UCSD-AML1 (cell line): ENCODE measurements at regions not wholly inside any gene's neighbourhood (a gene's known extent, or its start where the extent isn't known, plus 50 kb on each side); places are given as distances from the start of the nearest gene placed in this dataset.

Experiments used
- DNase-seq: peaks from one replicate; lab custom pipeline; 2025; ENCODE audit not compliant: unreplicated experiment; lab: John Stamatoyannopoulos, UW

- DNase-seq = no peak
These were observed 239.5 kb upstream of the POT1 start for GRCh38 chr7:125169088-125169487.

DNA sequence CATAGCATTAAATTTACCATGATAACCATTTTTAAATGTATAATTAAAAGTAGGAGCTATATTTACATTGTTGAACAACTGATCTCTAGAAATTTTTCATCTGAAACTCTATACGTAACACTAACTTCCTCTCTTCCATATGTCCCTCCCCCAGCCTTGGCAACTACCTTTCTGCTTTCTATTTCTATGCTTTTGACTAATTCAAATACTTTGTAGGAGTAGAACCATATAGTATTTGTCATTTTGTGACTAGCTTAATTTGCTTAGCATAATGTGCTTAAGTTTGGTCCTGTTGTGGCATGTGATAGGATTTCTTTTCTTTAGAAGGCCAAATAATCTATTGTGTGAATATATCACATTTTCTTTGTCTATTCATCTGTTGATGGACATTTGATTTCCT lies 225.3 kb upstream of the POT1 start:
- no peak for DNase-seq

- DNase-seq = no peak
These were observed 219.5 kb upstream of the POT1 start for GRCh38 chr7:125149151-125149550.

DNA sequence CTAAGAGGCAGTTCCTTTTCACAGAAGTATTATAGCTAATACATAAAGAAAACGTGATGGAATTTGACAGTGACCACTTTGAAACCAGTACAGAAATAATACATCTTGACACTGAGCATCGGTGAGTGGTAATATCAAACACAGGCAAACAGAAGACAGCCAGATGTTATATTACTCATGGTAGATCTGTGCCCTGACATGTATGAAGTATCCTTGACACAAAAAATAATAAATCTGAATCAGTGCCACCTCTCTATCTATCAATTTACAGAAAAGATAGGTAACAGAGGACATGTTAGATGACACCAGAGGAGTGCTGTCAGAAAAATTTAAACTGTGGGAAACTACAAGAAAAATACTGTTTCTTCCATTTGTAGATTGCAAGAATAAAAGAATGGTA lies 217.4 kb upstream of the POT1 start:
- no peak for DNase-seq

GRCh38 chr7:125136755-125137532 lies 207.3 kb upstream of the POT1 start:
- no peak for DNase-seq

DNA sequence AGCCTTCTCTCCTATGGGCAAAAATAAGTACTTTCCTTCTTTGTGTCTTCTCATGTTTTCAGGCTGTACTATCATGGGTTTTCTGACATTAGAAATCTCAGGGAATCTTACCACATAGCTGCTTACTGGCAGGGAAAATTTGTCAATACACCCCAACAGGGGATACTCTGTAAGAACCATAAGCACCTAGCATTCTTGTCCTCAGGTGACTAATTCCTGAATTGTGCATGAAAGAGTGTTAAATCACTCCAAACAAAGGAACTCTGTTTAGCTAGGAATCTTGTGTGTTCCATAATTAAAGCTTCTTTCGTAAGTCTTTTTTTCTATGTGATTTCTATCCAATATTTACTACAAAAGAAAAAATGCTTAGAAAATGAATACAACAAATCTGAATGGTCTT lies 206.7 kb upstream of the POT1 start:
- no peak for DNase-seq

DNA sequence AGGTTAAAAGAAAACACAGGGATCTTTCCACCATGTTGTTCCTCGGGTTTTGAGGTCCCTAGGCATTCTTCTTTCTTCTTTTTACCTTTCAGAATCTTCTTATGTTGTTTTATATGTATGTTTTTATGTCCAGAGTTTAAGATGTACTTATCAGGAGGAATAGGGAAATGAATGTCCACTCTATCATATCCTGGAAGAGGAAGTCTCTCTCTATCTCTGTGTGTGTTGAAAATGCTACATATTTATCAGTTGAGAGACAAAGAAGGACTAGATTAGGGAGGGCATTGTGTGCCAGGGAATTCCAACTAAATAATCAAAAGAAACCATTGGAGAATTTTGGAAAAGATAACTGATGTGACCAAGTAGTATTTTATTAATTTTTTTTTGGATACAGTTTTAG lies 200.5 kb upstream of the POT1 start:
- no peak for DNase-seq

GRCh38 chr7:125127304-125127703 lies 197.7 kb upstream of the POT1 start:
- DNase-seq = no peak

GRCh38 chr7:125126376-125126775 lies 196.8 kb upstream of the POT1 start:
- no peak for DNase-seq

DNA sequence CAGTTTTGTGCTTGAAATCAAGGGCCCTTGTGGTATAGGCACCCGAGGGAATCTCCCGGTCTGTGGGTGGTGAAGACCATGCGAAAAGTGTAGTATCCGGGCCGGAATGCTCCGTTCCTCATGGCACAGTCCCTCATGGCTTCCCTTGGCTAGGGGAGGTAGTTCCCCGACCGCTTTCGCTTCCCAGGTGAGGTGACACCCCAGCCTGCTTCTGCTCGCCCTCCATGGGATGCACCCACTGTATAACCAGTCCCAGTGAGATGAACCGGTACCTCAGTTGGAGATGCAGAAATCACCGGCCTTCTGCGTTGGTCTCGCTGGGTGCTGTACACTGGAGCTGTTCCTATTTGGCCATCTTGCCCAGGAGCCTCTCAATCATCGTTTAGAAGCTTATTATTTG lies 195.7 kb upstream of the POT1 start:
- DNase-seq = no peak

DNA sequence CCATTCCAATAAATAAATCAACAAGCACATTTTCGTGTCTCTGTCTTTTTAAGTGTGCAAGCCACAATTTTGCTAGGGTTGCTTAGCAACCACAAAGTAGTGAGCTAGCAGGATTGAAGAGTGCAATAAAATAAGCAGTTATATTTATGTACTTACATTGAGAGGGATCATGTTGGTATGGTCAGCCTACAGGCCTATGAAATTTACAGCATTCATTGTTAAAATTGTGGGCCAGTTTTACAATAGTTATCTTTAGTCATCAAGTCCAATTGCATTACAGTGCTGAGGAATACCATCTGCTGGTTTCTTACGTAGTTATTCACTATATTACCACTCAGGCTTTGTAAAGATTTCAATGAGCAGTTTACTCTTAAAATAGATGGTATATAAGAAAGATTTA lies 192.5 kb upstream of the POT1 start:
- no peak for DNase-seq

DNA sequence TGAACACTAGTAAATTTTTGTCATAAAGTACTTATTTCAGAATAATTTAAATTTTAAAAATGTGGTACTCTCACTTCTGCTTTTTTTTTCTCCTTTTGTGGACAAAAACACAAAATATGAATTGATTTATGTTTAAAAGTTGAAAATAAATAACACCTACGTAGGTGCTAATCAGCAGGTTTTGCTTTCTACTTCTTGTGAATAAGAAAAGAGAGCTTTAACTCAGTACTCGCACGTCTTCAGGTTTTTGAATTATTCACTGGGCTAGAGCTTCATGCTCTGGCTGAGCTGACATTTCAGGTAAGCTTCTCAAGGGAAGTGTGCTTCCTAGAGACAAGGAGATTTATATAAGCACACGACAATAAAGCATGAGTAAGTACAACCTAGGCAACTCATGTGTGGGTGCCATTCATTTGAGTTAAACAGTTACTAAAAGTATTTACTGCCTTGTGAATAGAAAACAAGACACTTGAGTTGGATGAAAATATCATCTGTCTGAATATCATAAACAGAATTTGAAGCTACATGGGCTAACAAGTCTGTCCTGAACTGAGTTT lies 190.0 kb upstream of the POT1 start:
- no peak for DNase-seq

GRCh38 chr7:125118444-125118843 lies 188.8 kb upstream of the POT1 start:
- no peak for DNase-seq

- DNase-seq = no peak
These were observed 183.2 kb upstream of the POT1 start for GRCh38 chr7:125112850-125113249.

DNA sequence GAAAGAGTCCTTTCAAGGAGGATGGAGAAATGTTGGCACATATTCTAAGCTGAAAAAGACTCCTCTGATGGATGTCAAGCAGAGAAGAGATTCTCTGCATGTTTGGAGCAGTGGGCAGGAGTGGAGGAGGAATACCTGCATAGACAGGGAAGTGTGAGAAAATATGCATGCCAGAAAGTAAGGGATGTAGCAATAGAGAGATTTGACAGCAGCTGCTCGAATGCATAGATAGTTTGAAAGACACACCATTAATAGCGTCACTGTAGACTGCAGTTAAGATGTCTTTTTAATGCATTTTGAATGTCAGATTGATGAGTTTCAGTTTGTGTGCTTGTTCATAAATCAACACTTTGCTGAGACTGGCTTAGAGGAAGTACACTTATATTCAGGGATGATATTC lies 169.9 kb upstream of the POT1 start:
- no peak for DNase-seq

DNA sequence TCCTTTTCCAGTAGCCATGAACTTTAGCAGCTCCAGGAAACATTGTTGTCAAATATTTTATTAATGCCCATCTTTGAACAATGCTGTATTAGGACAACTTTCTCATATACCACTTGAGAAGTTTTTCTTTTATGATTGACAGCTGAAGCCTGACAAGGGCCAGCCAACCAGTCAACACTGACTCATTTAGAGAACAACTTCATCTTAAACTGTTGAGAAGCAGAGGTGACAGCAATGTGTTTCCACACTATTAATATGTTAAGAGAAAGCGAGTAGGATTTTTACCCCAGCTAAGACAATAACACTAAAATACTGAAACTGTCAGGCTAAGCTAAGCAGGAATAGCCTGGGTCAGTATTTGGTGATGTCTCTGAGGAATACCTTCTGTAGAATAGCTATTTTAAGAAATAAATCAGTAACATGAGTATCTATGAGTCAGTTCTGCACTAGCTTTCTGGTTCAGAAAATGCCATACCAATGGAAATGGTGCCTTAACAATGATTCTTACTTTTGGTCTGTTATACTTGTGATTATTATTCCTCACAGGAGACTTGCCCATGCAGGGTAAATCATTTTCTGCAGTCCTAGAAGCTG lies 168.8 kb upstream of the POT1 start:
- no peak for DNase-seq

- no peak for DNase-seq
These were observed 161.0 kb upstream of the POT1 start for GRCh38 chr7:125090596-125090995.

DNA sequence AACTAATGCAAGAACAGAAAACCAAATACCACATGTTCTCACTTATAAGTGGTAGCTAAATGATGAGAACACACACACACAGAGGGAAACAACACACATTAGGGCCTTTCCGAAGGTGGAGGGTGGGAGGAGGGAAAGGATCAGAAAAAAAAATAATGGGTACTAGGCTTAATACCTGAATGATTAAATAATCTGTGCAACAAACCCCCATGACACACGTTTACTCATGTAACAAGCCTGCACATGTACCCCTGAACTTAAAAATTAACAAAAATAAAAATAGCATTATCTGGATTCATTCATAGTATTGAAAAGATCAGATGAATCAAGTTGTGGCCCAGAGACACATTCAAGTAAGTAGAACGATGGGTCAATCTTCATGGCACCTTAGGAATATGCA lies 159.5 kb upstream of the POT1 start:
- no peak for DNase-seq

- no peak for DNase-seq
These were observed 158.9 kb upstream of the POT1 start for GRCh38 chr7:125088555-125088954.

- DNase-seq = no peak
These were observed 155.5 kb upstream of the POT1 start for GRCh38 chr7:125085084-125085483.

- no peak for DNase-seq
These were observed 154.6 kb upstream of the POT1 start for GRCh38 chr7:125084196-125084595.

GRCh38 chr7:125074141-125074540 lies 144.5 kb upstream of the POT1 start:
- no peak for DNase-seq

- DNase-seq = no peak
These were observed 135.9 kb upstream of the POT1 start for GRCh38 chr7:125065546-125065945.
